GM12873 (cell line): ENCODE measurements at regions not wholly inside any gene's neighbourhood (a gene's known extent, or its start where the extent isn't known, plus 50 kb on each side); places are given as distances from the start of the nearest gene placed in this dataset.

Experiments used
- TF ChIP-seq, protein P1 (sequence below): IDR thresholded peaks from 2 replicates; pipeline ENCODE4 v1.5.1; 2012; ENCODE audit warnings: low read depth, mild to moderate bottlenecking, moderate library complexity, low read length, control low read depth; ENCODE audit not compliant: insufficient read depth; ENCODE audit errors: missing control alignments

GRCh38 chrX:17986440-17986839 is 125.3 kb upstream of the RAI2 start:
- TF ChIP-seq, protein P1, sequence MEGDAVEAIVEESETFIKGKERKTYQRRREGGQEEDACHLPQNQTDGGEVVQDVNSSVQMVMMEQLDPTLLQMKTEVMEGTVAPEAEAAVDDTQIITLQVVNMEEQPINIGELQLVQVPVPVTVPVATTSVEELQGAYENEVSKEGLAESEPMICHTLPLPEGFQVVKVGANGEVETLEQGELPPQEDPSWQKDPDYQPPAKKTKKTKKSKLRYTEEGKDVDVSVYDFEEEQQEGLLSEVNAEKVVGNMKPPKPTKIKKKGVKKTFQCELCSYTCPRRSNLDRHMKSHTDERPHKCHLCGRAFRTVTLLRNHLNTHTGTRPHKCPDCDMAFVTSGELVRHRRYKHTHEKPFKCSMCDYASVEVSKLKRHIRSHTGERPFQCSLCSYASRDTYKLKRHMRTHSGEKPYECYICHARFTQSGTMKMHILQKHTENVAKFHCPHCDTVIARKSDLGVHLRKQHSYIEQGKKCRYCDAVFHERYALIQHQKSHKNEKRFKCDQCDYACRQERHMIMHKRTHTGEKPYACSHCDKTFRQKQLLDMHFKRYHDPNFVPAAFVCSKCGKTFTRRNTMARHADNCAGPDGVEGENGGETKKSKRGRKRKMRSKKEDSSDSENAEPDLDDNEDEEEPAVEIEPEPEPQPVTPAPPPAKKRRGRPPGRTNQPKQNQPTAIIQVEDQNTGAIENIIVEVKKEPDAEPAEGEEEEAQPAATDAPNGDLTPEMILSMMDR = no peak

DNA sequence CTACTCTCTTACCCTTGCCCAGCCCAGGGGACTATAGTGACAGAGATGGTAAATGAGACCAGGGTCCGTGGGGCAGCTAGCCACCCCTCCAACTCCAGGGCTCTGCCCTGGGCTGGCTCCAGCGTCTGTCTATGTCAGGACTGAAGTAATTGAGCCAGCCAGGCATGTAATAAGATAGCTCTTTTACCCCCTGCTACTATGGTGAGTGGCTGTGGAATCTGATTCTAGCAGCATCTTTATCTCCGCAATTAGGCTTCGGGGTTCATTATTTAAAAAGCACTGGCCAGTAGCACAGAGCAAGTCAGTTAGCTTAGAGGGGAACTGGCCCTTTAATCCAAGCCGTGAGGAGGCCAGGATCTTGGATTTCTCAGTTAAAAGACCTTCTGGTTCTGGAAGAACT is 123.3 kb upstream of the RAI2 start:
- TF ChIP-seq, protein P1 = no peak

GRCh38 chrX:17983389-17983788 is 122.3 kb upstream of the RAI2 start:
- TF ChIP-seq, protein P1 = no peak

DNA sequence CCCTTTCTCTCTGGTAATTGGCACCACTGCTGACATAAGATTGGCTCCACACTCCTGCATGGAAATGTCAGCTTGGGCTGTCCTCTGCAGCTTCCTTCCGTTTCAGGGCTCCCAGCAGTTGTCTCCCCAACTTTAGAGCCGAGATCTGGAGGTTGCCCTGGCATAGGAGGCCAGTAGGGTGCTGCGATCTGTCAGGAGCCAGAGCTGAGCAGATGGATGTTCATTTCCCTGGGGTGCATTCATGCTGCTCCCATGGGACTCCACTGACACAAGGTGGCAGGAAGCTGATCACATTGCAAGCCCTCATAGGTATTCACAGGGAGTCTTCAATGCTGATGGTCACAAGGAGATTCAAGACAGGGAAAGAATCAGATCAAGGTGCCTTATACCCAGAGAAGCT is 116.6 kb upstream of the RAI2 start:
- TF ChIP-seq, protein P1 = no peak

- TF ChIP-seq, protein P1 = no peak
Observed at GRCh38 chrX:17976955-17977354, 115.9 kb upstream of the RAI2 start.

DNA sequence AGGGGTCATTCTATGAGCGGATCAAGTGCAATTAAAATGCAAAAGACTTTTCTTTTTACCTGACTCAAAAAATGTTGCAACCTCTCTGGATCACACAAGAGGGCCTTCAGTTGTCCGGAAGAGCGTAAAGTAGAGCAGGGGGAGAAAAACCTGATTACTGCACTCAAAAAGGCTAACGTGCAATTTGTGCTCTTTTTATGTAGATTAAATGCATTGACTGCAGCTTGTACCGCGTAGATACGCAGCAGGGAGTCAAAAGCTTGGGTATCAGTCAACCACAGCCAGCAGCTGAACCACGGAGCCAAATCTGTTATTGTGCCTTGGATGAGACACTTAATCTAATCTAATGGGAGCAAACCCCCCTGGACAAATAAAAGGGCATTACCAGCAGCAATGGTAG is 107.3 kb upstream of the RAI2 start:
- TF ChIP-seq, protein P1 = no peak

DNA sequence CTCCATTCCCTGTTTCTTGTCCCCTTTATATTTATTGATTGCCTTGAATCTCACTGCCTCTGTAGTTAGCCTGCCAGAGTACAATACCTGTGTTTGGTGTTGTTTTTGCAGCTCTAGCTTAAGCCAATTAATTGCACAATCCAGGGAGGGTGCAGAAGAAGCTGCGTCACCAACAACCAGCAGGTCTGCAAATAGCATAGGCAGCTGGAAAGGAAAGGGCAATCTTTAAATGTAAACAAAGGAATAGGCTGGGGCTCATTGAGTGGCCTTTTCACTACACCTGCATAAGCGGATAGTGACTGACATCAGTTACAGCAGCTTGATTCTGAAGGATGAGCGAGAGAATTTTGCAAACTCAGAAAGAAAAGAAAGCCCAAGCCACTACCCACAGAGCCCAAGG is 106.8 kb upstream of the RAI2 start:
- TF ChIP-seq, protein P1 = no peak
